Bronchial epithelial cell (primary cell): ENCODE measurements at regions not wholly inside any gene's neighbourhood (a gene's known extent, or its start where the extent isn't known, plus 50 kb on each side); places are given as distances from the start of the nearest gene placed in this dataset.

Experiments used
- DNase-seq: peaks from one replicate; pipeline ENCODE4 v3.0.0-alpha.2; 2010; ENCODE audit warnings: low read depth
- FAIRE-seq: peaks from 2 replicates; lab custom pipeline; 2011; peaks lifted over from hg19 to GRCh38; lab: Jason Lieb, UNC
- H3K27me3 ChIP-seq: 2 replicates; pipeline ENCODE4 v1.5.1; 2011; ENCODE audit warnings: low read length; ENCODE audit not compliant: control insufficient read depth, insufficient read depth
- H3K36me3 ChIP-seq: 2 replicates; pipeline ENCODE4 v1.5.1; 2011; ENCODE audit warnings: low read length; ENCODE audit not compliant: control insufficient read depth, insufficient read depth
- H3K4me3 ChIP-seq: 2 replicates; pipeline ENCODE4 v1.5.1; 2011; ENCODE audit warnings: mild to moderate bottlenecking, low read depth, low read length, control low read depth
- TF ChIP-seq, protein P1 (sequence below): IDR thresholded peaks from 2 replicates; pipeline ENCODE4 v1.5.1; 2011; ENCODE audit warnings: mild to moderate bottlenecking, moderate library complexity, low read length, control low read depth, inconsistent platforms; ENCODE audit not compliant: insufficient read depth, severe bottlenecking

DNA sequence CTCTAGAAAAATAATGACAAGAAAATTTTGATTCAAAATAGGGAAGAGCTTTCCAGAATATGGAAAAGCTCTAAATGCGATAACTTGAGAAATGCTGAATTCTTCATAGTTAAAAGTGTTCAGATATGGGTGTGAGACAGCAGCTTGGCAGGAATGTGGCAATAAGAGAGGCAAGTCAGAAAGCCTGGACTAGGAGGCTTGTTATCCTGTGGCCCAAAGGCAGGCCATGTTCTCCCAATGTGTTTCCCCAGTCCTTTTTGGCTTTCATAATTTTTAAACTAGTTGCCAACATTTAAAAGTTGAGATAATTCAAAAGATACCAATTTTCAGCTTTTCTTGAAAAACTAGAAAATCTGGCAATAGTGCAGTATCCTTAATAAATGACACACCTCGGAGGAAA is 366.3 kb upstream of the FANCL start:
- TF ChIP-seq, protein P1, sequence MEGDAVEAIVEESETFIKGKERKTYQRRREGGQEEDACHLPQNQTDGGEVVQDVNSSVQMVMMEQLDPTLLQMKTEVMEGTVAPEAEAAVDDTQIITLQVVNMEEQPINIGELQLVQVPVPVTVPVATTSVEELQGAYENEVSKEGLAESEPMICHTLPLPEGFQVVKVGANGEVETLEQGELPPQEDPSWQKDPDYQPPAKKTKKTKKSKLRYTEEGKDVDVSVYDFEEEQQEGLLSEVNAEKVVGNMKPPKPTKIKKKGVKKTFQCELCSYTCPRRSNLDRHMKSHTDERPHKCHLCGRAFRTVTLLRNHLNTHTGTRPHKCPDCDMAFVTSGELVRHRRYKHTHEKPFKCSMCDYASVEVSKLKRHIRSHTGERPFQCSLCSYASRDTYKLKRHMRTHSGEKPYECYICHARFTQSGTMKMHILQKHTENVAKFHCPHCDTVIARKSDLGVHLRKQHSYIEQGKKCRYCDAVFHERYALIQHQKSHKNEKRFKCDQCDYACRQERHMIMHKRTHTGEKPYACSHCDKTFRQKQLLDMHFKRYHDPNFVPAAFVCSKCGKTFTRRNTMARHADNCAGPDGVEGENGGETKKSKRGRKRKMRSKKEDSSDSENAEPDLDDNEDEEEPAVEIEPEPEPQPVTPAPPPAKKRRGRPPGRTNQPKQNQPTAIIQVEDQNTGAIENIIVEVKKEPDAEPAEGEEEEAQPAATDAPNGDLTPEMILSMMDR = no peak
- DNase-seq = no peak
- no peaks in the 10 kb centered on the region for H3K36me3 ChIP-seq

DNA sequence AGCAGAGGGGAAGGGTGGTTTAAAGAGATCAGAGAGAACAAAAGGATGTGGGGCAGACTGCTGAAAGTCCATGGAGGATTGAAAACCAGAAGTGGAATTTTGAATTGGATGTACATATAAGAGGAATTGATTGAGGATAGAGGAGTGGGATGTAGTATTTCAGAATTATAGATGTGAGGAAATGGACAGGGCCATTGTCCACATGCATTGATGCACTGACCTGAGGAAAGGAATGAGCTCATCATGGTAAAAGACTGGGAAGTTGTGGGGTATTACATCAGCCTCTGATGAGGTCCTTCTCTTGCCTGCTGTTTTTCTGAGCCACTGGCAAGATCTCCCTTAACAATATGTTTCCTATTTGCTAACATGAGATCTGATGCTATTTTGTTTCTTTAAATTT is 365.7 kb upstream of the FANCL start:
- DNase-seq (peak; percentile 31), FAIRE-seq (no peak)
- H3K27me3 ChIP-seq = no peaks in the 10 kb centered on the region
- H3K4me3 ChIP-seq = no peak overlapping the region
- H3K36me3 ChIP-seq = no peaks in the 10 kb centered on the region
- TF ChIP-seq, protein P1 = no peak

More for the DNA sequence above, 366.3 kb upstream of the FANCL start:
- Histone ChIP-seq H3K4me3 (no peak overlapping the region), H3K27me3 (no peaks in the 10 kb centered on the region)
- no peak for FAIRE-seq

DNA sequence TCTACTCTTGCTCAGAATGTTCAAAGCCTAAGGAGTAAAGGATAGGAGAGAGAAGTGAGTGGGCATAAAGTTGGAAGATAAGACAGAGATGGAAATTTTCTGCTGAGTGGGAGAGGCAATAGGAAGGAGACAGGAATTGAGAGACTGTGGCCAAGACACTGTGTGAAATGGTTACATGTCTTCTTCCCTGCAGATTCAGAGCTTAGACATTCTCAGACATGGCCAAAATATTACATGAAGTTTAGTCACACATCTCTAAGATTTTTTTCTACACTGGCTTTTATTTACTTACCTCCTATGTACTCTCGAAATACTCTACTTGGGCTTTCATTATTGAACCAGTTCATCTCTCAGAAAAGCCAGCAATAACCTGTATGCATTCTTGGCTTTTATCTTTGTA is 363.0 kb upstream of the FANCL start:
- DNase-seq = peak; percentile 67
- FAIRE-seq = no peak
- Histone ChIP-seq H3K36me3 (no peaks in the 10 kb centered on the region), H3K4me3 (no peak overlapping the region), H3K27me3 (no peaks in the 10 kb centered on the region)
- TF ChIP-seq, protein P1 = no peak

DNA sequence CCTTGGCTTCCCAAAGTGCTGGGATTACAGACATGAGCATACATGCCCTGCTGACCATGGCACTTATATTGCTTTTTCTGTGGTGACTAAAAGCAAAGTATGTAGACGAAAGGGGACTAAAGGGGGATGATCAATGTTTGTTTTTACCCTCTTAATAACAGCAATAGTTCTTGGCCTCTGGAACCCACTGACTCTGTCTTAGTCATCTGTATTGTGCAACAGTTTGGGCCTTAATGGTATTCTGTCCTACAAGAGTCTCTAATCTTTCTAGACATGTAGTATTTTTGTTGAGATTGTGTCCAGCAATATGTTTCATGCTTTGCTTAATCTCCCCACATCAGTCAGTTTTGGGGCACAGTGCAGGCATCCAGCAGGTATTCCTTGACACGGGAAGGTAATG is 359.9 kb upstream of the FANCL start:
- Histone ChIP-seq H3K4me3 (no peak overlapping the region), H3K27me3 (no peaks in the 10 kb centered on the region), H3K36me3 (no peaks in the 10 kb centered on the region)
- TF ChIP-seq, protein P1 = no peak
- DNase-seq = peak; percentile 97
- FAIRE-seq = no peak

DNA sequence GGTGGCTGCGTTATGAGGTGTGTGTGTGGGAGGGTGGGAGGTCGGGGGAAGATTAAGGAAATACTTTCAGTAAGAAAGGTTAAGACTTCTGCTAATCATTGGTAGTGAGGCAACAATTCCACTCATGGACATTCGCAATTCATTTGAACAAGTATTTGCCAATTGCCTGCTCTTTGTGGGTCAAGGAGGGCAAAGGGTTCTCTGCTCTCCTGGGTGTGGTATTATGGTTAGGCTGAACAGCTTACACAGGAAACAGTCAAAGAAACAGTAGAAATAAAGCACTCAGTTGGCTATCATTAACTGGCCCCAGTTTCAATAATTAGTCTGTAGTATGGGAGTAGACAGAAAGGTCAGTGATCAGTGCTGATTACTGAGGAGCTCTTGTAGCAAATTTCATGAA is 357.0 kb upstream of the FANCL start:
- TF ChIP-seq, protein P1 = no peak
- no peak for FAIRE-seq

DNA sequence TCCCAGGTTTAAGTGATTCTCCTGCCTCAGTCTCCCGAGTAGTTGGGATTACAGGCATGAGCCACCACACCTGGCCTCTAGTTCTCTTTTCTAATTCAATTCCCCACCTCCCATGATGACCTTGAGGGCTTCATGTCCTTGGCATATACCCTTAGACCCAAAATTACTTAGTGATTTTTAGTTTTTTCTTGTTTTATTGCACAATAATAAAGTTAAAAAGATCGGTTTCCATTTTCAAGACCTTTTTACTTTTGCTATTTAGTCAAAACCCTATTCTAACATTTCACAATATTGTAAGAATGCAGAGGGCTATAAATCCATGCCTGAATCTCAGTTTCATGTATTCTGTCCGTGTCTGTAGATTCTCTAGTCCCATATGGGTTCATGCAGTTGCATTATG is 354.6 kb upstream of the FANCL start:
- TF ChIP-seq, protein P1 = no peak
- DNase-seq (no peak), FAIRE-seq (no peak)
- Histone ChIP-seq H3K36me3 (no peaks in the 10 kb centered on the region), H3K27me3 (no peaks in the 10 kb centered on the region), H3K4me3 (no peak overlapping the region)

More for the DNA sequence above, 357.0 kb upstream of the FANCL start:
- no peaks in the 10 kb centered on the region for H3K27me3 ChIP-seq
- H3K4me3 ChIP-seq = no peak overlapping the region
- no peak for DNase-seq
- H3K36me3 ChIP-seq = no peaks in the 10 kb centered on the region
